Lung (tissue), 11 donors: ENCODE measurements at regions not wholly inside any gene's neighbourhood (a gene's known extent, or its start where the extent isn't known, plus 50 kb on each side); places are given as distances from the start of the nearest gene placed in this dataset.

Experiments
- ATAC-seq: fragments of 200-7000 bp; cut with Tn5 transposase; one replicate; pipeline ENCODE4 v1.9.1; 2020; ENCODE audit warnings: moderate number of reproducible peaks; ENCODE audit not compliant: insufficient read depth, low FRiP score
- DNase-seq, 3 donors: peaks; one replicate each; pipeline ENCODE4 v3.0.0-alpha.2; 2013 to 2017
- H3K27ac ChIP-seq, 2 donors: one replicate each; pipeline ENCODE4 v1.5.1; 2013; ENCODE audit warnings: mild to moderate bottlenecking in 2 of 2, moderate library complexity in 2 of 2, control low read depth in 1 of 2, inconsistent platforms in 1 of 2, low read depth in 1 of 2, low read length in 1 of 2
- H3K27me3 ChIP-seq, 3 donors: one replicate each; pipeline ENCODE4 v1.5.1; 2013; ENCODE audit warnings: low read length in 2 of 3; ENCODE audit not compliant: control insufficient read depth in 3 of 3, insufficient read depth in 3 of 3
- H3K36me3 ChIP-seq, 4 donors: one replicate each; pipeline ENCODE4 v1.5.1; 2013; ENCODE audit warnings: low read length in 4 of 4, mild to moderate bottlenecking in 1 of 4, moderate library complexity in 1 of 4; ENCODE audit not compliant: control insufficient read depth in 4 of 4, insufficient read depth in 4 of 4
- H3K4me1 ChIP-seq, 5 donors: one replicate each; pipeline ENCODE4 v1.5.1; 2013; ENCODE audit warnings: low read length in 5 of 5, mild to moderate bottlenecking in 2 of 5, moderate library complexity in 1 of 5; ENCODE audit not compliant: control insufficient read depth in 5 of 5, insufficient read depth in 5 of 5
- H3K4me3 ChIP-seq: one replicate; pipeline ENCODE4 v1.5.1; 2013; ENCODE audit warnings: mild to moderate bottlenecking, control low read depth, moderate library complexity
- H3K9ac ChIP-seq, 2 donors: one replicate each; pipeline ENCODE4 v1.5.1; 2013; ENCODE audit warnings: low read length in 2 of 2, control low read depth in 1 of 2; ENCODE audit not compliant: insufficient read depth in 1 of 2
- H3K9me3 ChIP-seq, 4 donors: one replicate each; pipeline ENCODE4 v1.5.1; 2013; ENCODE audit warnings: low read length in 3 of 4, mild to moderate bottlenecking in 1 of 4, moderate library complexity in 1 of 4; ENCODE audit not compliant: control insufficient read depth in 4 of 4, insufficient read depth in 3 of 4
- CTCF ChIP-seq: IDR thresholded peaks from 2 replicates; pipeline ENCODE4 v1.5.1; 2012; ENCODE audit warnings: mild to moderate bottlenecking; ENCODE audit errors: control extremely low read depth, extremely low read depth
- WGBS, 2 donors: extraction: QIAGEN DNeasy Blood & Tissue Kit; methylation state at CpG; one replicate each; pipeline ENCODE4 v1.1.7; 2013; 5-methylcytosine and 5-hydroxymethylcytosine counted together
- donor health status: control.
- donor health status: control.
- donor health status: Bipolar disorder and iron deficiency.
- donor health status: healthy.
- donor health status: DM: yes; HTN: yes; CAD: no.

GRCh38 chr13:67860315-67860714 lies 630.2 kb upstream of the PCDH9 start:
- WGBS, 2 donors: 64 to 70% methylated on average over 3 of the region's 3 CpGs
- DNase-seq: no peak
- H3K9me3 ChIP-seq: peaks cover 0 to 5% (median under 1%) of the 10 kb centered on the region in 4 donors

GRCh38 chr13:67859904-67860303 lies 629.8 kb upstream of the PCDH9 start:
- DNase-seq (no peak), ATAC-seq (no peak)
- TF ChIP-seq CTCF: no peak
- Histone ChIP-seq H3K36me3 (no peaks in the 10 kb centered on the region), H3K9ac (no peak overlapping the region), H3K4me3 (no peak overlapping the region), H3K9me3 (peaks cover 0 to 5% (median under 1%) of the 10 kb centered on the region in 4 donors), H3K27ac (no peak overlapping the region), H3K4me1 (peaks cover 0 to 6% (median 0%) of the 10 kb centered on the region in 5 donors), H3K27me3 (no peaks in the 10 kb centered on the region)
- WGBS, 2 donors: 88 to 90% methylated on average over 3 of the region's 3 CpGs

More at GRCh38 chr13:67860315-67860714, 630.2 kb upstream of the PCDH9 start:
- no peaks in the 10 kb centered on the region for H3K36me3 ChIP-seq
- no peaks in the 10 kb centered on the region for H3K27me3 ChIP-seq
- peaks cover 0 to 6% (median 0%) of the 10 kb centered on the region in 5 donors for H3K4me1 ChIP-seq
- no peak overlapping the region for H3K4me3 ChIP-seq
- ATAC-seq: no peak
- no peak overlapping the region for H3K9ac ChIP-seq
- no peak overlapping the region for H3K27ac ChIP-seq
- no peak for TF ChIP-seq CTCF

GRCh38 chr13:67857581-67858310 lies 627.6 kb upstream of the PCDH9 start:
- H3K4me3 ChIP-seq: no peak overlapping the region
- H3K4me1 ChIP-seq: peaks cover 0 to 6% (median 0%) of the 10 kb centered on the region in 5 donors
- DNase-seq (peak in 1 of 3 donors; percentile 3), ATAC-seq (no peak)
- H3K36me3 ChIP-seq: no peaks in the 10 kb centered on the region
- peaks cover 0 to 2% (median under 1%) of the 10 kb centered on the region in 4 donors for H3K9me3 ChIP-seq
- no peak for TF ChIP-seq CTCF
- H3K27me3 ChIP-seq: no peaks in the 10 kb centered on the region
- no peak overlapping the region for H3K27ac ChIP-seq
- WGBS, 2 donors: 81 to 89% methylated on average over 16 of the region's 16 CpGs
- no peak overlapping the region for H3K9ac ChIP-seq
